ENCODE measurements at regions not wholly inside any gene's neighbourhood (a gene's known extent, or its start where the extent isn't known, plus 50 kb on each side); places are given as distances from the start of the nearest gene placed in this dataset.

DNA sequence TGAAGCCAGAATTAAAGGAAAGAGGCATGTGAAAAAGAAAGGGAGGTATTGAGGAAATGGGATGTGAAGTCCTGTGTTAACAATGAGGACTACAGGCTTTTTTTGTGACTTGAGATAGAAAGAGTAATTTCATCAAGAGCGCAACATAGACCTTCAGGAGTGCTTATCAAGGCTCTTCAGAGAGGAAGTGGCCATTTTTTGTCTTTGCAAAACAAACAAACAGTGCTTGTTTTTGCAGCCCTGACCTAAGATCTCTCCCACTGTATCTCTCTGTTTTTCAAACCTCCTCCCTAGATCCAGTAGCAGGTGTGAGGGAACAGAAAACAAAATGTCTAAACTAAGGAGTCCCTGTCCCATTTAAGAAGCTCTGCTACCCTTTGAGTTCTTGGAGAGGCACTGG lies 710.3 kb upstream of the MARCKS start:
- H3K27ac ChIP-seq (ENCODE audit: low read length) = no peak overlapping the region
- no peaks in the 10 kb centered on the region for H3K4me1 ChIP-seq (ENCODE audit: insufficient read depth, low read length)
- no peak overlapping the region for H3K4me3 ChIP-seq (ENCODE audit: low read length)
- no peaks in the 10 kb centered on the region for H3K27me3 ChIP-seq (ENCODE audit: insufficient read depth, low read length)
- H3K36me3 ChIP-seq (ENCODE audit: insufficient read depth, low read depth, low read length) = no peaks in the 10 kb centered on the region
- no peak overlapping the region for H3K9ac ChIP-seq (ENCODE audit: low read depth, low read length)
- no peaks in the 10 kb centered on the region; the same call in 1 of the 2 replicates for H3K9me3 ChIP-seq (ENCODE audit: insufficient read depth, low read depth, low read length)

DNA sequence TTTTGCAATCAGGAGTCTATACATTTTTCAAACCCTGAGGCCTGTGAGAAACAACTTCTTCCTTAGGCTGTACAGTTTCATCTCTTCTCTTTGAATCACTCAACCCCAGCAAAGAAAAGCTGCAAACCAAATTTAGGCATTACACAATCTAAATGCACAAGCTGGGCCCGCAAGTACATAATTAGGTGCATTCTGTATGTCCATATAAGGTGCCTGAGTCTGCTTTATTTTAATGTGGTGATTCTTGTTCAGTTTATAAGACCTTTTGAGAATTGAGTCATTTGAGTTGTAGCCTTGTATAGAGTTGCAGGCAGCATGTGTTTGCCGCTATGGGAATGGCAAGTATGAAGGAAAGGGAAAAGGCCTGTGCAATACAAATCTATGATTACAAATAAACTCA lies 709.6 kb upstream of the MARCKS start:
- Histone ChIP-seq H3K27me3 (ENCODE audit: insufficient read depth, low read length) (no peaks in the 10 kb centered on the region), H3K27ac (ENCODE audit: low read length) (no peak overlapping the region), H3K36me3 (ENCODE audit: insufficient read depth, low read depth, low read length) (no peaks in the 10 kb centered on the region), H3K4me3 (ENCODE audit: low read length) (no peak overlapping the region), H3K9me3 (ENCODE audit: insufficient read depth, low read depth, low read length) (no peaks in the 10 kb centered on the region; the same call in 1 of the 2 replicates), H3K9ac (ENCODE audit: low read depth, low read length) (no peak overlapping the region), H3K4me1 (ENCODE audit: insufficient read depth, low read length) (no peaks in the 10 kb centered on the region)

DNA sequence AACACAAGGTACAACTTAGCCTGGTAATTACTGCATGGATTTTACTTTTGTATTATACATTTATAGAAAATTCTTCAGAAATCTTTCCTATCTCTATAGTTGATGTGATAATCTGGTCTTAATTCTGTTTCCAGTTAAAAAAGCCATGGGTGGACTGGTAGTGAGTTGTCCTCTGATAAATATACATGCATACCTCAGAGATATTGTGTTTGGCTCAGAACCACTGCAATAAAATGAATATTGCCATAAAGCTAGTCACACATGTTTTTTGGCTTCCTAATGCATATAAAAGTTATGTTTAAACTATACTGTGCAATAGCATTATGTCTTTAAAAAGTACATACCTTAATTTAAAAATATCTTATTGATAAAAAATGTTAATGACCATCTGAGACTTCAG lies 708.6 kb upstream of the MARCKS start:
- Histone ChIP-seq H3K9ac (ENCODE audit: low read depth, low read length) (no peak overlapping the region), H3K4me3 (ENCODE audit: low read length) (no peak overlapping the region), H3K9me3 (ENCODE audit: insufficient read depth, low read depth, low read length) (no peaks in the 10 kb centered on the region; the same call in 1 of the 2 replicates), H3K36me3 (ENCODE audit: insufficient read depth, low read depth, low read length) (no peaks in the 10 kb centered on the region), H3K27ac (ENCODE audit: low read length) (no peak overlapping the region), H3K4me1 (ENCODE audit: insufficient read depth, low read length) (no peaks in the 10 kb centered on the region), H3K27me3 (ENCODE audit: insufficient read depth, low read length) (no peaks in the 10 kb centered on the region)

DNA sequence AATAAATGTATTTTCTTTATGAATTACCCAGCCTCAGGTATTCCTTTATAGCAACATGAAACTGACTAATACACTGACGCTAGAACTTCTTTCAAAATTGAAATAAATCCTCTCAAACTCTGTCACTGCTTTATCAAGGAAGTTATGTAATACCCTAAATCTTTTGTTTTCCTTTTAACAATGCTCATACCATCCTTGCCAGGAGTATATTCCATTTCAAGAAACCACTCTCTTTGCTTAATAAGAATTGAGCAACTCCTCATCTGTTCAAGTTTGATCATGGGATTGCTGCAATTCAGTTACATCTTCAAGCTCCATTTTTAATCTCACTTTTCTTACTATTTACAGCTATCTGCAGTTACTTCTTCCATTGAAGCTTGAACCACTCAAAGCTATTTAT lies 707.6 kb upstream of the MARCKS start:
- H3K4me1 ChIP-seq (ENCODE audit: insufficient read depth, low read length) = no peaks in the 10 kb centered on the region
- no peak overlapping the region for H3K4me3 ChIP-seq (ENCODE audit: low read length)
- H3K9ac ChIP-seq (ENCODE audit: low read depth, low read length) = no peak overlapping the region
- H3K36me3 ChIP-seq (ENCODE audit: insufficient read depth, low read depth, low read length) = no peaks in the 10 kb centered on the region
- no peaks in the 10 kb centered on the region for H3K27me3 ChIP-seq (ENCODE audit: insufficient read depth, low read length)
- H3K9me3 ChIP-seq (ENCODE audit: insufficient read depth, low read depth, low read length) = no peaks in the 10 kb centered on the region; the same call in 1 of the 2 replicates
- H3K27ac ChIP-seq (ENCODE audit: low read length) = no peak overlapping the region

DNA sequence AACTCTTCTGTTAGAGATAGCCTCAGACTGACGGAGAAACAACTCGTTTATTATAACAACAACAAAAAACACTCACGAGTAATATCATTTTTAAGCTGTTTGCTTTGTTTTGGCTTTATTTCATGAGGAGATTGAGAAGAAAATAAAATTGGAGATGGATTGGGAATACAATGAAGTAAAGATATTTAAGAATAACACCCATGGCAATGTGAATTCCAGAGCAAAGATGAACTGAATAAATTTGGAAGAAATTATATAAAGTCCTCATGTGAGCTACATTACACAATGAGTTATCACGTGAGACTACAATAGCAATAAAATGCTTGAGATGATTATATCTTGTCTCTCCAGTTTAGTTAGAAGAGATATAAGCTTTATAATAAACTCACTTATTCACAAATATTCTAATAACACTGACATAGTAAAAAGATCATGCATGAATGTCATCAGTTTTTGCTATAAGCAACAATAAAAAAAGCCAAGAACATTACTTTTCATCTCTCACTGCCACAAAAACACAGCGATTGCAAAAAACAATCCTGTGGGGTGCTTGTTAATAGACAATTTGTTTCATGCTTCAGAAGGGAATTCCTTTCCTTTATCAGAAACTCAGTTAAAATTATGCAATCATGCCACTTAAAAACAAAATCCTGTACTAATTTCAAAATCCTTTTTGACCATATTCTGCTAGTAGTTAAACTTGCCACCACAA lies 696.7 kb upstream of the MARCKS start:
- Histone ChIP-seq H3K9me3 (ENCODE audit: insufficient read depth, low read depth, low read length) (no peaks in the 10 kb centered on the region), H3K27me3 (ENCODE audit: insufficient read depth, low read length) (no peaks in the 10 kb centered on the region), H3K36me3 (ENCODE audit: insufficient read depth, low read depth, low read length) (no peaks in the 10 kb centered on the region), H3K27ac (ENCODE audit: low read length) (no peak overlapping the region), H3K4me1 (ENCODE audit: insufficient read depth, low read length) (0 out of 2 replicates have a peak, but pooled peaks cover 2% of the 10 kb centered on the region), H3K9ac (ENCODE audit: low read depth, low read length) (no peak overlapping the region), H3K4me3 (ENCODE audit: low read length) (no peak overlapping the region)

DNA sequence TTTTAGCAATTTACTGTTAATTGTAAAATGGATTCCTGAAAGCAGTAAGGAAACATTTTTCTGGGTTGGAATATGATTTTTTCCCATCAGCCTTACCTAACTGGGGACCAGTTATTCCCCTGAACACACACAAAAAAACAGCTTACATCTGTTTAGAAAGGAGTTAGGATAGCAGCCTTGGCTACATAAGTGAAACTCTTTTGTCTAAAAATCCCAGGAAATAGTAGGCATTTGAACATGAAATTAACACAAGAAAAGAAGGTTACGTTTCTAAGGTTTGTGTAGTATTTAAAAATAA lies 696.2 kb upstream of the MARCKS start:
- Histone ChIP-seq H3K4me1 (ENCODE audit: insufficient read depth, low read length) (0 out of 2 replicates have a peak, but pooled peaks cover 2% of the 10 kb centered on the region), H3K36me3 (ENCODE audit: insufficient read depth, low read depth, low read length) (no peaks in the 10 kb centered on the region), H3K4me3 (ENCODE audit: low read length) (no peak overlapping the region), H3K27me3 (ENCODE audit: insufficient read depth, low read length) (no peaks in the 10 kb centered on the region), H3K27ac (ENCODE audit: low read length) (no peak overlapping the region), H3K9ac (ENCODE audit: low read depth, low read length) (no peak overlapping the region), H3K9me3 (ENCODE audit: insufficient read depth, low read depth, low read length) (no peaks in the 10 kb centered on the region)

- Histone ChIP-seq H3K27me3 (ENCODE audit: insufficient read depth, low read length) (no peaks in the 10 kb centered on the region), H3K4me3 (ENCODE audit: low read length) (no peak overlapping the region), H3K9ac (ENCODE audit: low read depth, low read length) (no peak overlapping the region), H3K36me3 (ENCODE audit: insufficient read depth, low read depth, low read length) (no peaks in the 10 kb centered on the region), H3K27ac (ENCODE audit: low read length) (no peak overlapping the region), H3K4me1 (ENCODE audit: insufficient read depth, low read length) (0 out of 2 replicates have a peak, but pooled peaks cover 2% of the 10 kb centered on the region), H3K9me3 (ENCODE audit: insufficient read depth, low read depth, low read length) (no peaks in the 10 kb centered on the region)
Measured at GRCh38 chr6:113162739-113163138, 694.4 kb upstream of the MARCKS start.

GRCh38 chr6:113168057-113168456 lies 689.1 kb upstream of the MARCKS start:
- H3K27me3 ChIP-seq (ENCODE audit: insufficient read depth, low read length) = no peaks in the 10 kb centered on the region
- no peak overlapping the region for H3K27ac ChIP-seq (ENCODE audit: low read length)
- H3K4me3 ChIP-seq (ENCODE audit: low read length) = no peak overlapping the region
- H3K9me3 ChIP-seq (ENCODE audit: insufficient read depth, low read depth, low read length) = peaks cover 4% of the 10 kb centered on the region; the same call in 1 of the 2 replicates
- H3K4me1 ChIP-seq (ENCODE audit: insufficient read depth, low read length) = no peaks in the 10 kb centered on the region
- no peak overlapping the region for H3K9ac ChIP-seq (ENCODE audit: low read depth, low read length)
- H3K36me3 ChIP-seq (ENCODE audit: insufficient read depth, low read depth, low read length) = no peaks in the 10 kb centered on the region

DNA sequence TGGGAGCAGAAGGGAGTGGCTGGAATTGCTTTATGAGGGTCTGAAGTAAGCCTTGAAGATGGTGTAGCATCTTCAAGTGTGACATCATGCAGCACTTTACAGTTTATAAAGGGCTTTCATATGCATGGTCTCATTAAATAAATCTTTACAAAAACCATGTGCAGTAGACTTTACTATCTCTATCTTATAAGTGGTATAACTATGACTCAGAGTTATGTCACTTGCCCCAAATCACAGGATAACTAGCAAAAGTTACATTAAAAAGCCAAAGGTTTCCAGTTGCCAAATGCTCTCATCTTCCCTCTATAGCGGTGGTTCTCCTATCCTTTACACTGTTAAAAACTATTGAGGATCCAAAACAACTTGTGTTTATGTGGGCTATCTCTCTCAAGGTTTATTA lies 687.7 kb upstream of the MARCKS start:
- H3K9ac ChIP-seq (ENCODE audit: low read depth, low read length) = no peak overlapping the region
- no peak overlapping the region for H3K4me3 ChIP-seq (ENCODE audit: low read length)
- H3K36me3 ChIP-seq (ENCODE audit: insufficient read depth, low read depth, low read length) = no peaks in the 10 kb centered on the region
- H3K9me3 ChIP-seq (ENCODE audit: insufficient read depth, low read depth, low read length) = peaks cover 4% of the 10 kb centered on the region; the same call in 1 of the 2 replicates
- H3K27me3 ChIP-seq (ENCODE audit: insufficient read depth, low read length) = no peaks in the 10 kb centered on the region
- no peak overlapping the region for H3K27ac ChIP-seq (ENCODE audit: low read length)
- no peaks in the 10 kb centered on the region for H3K4me1 ChIP-seq (ENCODE audit: insufficient read depth, low read length)

DNA sequence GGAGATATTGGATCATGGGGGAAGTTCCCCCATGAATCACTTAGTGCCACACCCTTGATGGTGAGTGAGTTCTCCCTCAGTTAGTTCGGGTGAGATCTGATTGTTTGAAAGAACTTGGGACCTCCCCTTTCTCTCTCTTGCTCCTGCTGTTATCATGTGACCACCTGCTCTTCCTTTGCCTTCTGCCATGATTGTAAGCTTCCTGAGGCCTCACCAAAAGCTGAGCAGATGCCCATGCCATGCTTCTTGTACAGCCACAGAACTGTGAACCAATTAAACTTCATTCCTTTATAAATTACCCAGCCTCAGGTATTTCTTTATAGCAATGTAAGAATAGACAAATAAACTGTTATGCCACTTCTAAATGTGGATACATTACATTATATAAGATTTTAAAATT lies 686.7 kb upstream of the MARCKS start:
- no peak overlapping the region for H3K27ac ChIP-seq (ENCODE audit: low read length)
- no peaks in the 10 kb centered on the region for H3K36me3 ChIP-seq (ENCODE audit: insufficient read depth, low read depth, low read length)
- H3K4me3 ChIP-seq (ENCODE audit: low read length) = no peak overlapping the region
- H3K27me3 ChIP-seq (ENCODE audit: insufficient read depth, low read length) = no peaks in the 10 kb centered on the region
- no peak overlapping the region for H3K9ac ChIP-seq (ENCODE audit: low read depth, low read length)
- H3K9me3 ChIP-seq (ENCODE audit: insufficient read depth, low read depth, low read length) = peaks cover 4% of the 10 kb centered on the region; the same call in 1 of the 2 replicates
- no peaks in the 10 kb centered on the region for H3K4me1 ChIP-seq (ENCODE audit: insufficient read depth, low read length)

DNA sequence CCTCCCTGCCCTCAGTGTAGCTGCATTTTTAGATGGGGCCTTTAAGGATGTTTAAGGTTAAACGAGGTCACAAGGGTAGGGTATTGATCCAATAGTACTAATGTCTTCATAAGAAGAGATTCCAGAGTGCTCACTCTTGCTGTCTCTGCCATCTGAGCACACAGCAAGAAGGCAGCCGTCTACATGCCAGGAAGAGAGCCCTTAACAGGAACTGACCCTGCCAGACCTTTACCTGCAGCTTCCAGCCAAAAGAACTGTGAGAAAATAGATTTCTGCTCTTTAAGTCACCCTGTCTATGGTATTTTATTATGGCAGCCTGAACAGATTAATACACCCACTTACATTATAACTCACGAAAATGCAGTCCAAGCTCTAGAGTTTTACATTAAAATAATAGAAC lies 685.3 kb upstream of the MARCKS start:
- H3K4me3 ChIP-seq (ENCODE audit: low read length) = no peak overlapping the region
- no peaks in the 10 kb centered on the region for H3K36me3 ChIP-seq (ENCODE audit: insufficient read depth, low read depth, low read length)
- no peaks in the 10 kb centered on the region for H3K4me1 ChIP-seq (ENCODE audit: insufficient read depth, low read length)
- H3K9me3 ChIP-seq (ENCODE audit: insufficient read depth, low read depth, low read length) = peaks cover 4% of the 10 kb centered on the region; the same call in 1 of the 2 replicates
- H3K27me3 ChIP-seq (ENCODE audit: insufficient read depth, low read length) = no peaks in the 10 kb centered on the region
- no peak overlapping the region for H3K27ac ChIP-seq (ENCODE audit: low read length)
- no peak overlapping the region for H3K9ac ChIP-seq (ENCODE audit: low read depth, low read length)

DNA sequence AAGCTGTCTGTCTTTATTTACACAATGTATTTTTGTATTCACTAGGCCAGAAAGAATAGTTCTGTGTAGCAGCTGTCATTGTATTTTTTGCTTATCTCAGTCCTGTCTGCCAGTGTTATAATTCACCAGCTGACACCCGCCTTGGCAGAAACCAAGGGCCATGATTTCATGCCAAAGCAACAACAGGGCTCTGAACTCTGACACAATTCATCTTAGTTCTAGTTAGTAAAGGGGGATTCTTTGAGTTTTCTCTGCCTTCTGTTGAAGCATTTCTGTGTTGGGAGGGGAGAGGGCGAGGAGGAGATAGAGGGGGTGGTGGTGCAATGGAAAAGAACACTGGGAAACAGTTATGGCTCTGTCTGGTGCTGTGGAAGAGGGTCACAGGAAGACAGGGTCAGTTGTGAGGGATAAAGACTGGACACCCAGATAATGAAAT lies 684.6 kb upstream of the MARCKS start:
- Histone ChIP-seq H3K9ac (ENCODE audit: low read depth, low read length) (no peak overlapping the region), H3K9me3 (ENCODE audit: insufficient read depth, low read depth, low read length) (peaks cover 4% of the 10 kb centered on the region; the same call in 1 of the 2 replicates), H3K4me3 (ENCODE audit: low read length) (no peak overlapping the region), H3K36me3 (ENCODE audit: insufficient read depth, low read depth, low read length) (no peaks in the 10 kb centered on the region), H3K27me3 (ENCODE audit: insufficient read depth, low read length) (no peaks in the 10 kb centered on the region), H3K4me1 (ENCODE audit: insufficient read depth, low read length) (no peaks in the 10 kb centered on the region), H3K27ac (ENCODE audit: low read length) (no peak overlapping the region)

Data from iPS-20b (cell line).